ENCODE measurements at regions not wholly inside any gene's neighbourhood (a gene's known extent, or its start where the extent isn't known, plus 50 kb on each side); places are given as distances from the start of the nearest gene placed in this dataset.

- no peak for DNase-seq (ENCODE audit: low read depth in 2 of 2)
These were observed 111.8 kb upstream of the APC start for GRCh38 chr5:112625689-112626438.

DNA sequence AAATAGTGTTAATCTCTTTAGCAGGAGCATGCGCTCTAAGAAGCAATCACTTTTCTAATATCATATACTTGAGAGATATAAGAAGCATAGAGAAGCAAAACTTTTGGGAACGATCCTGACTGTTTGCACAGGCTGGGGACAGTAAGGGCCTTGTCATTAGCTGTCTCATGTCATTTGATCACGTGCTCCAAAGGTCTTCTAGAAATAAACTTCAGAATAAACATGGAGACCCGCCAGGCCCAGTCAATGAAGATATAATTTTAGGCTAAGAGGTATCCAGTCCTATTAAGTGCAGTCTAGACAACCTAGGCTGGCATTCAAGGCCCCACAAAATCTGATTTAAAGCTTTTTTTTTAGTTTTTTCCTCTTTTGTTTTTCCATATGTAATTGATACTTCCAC lies 111.0 kb upstream of the APC start:
- no peak for DNase-seq (ENCODE audit: low read depth in 2 of 2)

GRCh38 chr5:112628214-112628980 lies 109.3 kb upstream of the APC start:
- no peak for DNase-seq (ENCODE audit: low read depth in 2 of 2)

- no peak for DNase-seq (ENCODE audit: low read depth in 2 of 2)
These were observed 107.3 kb upstream of the APC start for GRCh38 chr5:112630246-112631009.

DNA sequence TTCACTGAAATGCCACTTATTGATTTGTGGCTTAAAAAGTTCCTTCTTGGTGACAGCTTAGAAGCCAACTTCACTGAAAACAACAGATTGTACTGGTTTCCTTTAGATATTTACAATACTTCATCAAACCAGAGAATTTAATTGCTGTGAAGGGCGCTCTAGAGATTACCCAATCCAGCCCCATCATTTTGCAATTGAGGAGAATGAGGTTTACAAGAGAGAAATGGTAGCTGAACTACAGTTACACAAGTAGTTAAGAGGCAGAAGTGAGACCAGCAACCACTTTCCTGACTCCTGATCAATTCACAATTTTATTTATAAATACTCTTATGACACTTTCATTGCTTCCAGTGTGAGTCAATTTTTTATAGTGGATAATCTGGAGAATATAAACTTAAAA lies 103.5 kb upstream of the APC start:
- DNase-seq (ENCODE audit: low read depth in 2 of 2) = no peak

DNA sequence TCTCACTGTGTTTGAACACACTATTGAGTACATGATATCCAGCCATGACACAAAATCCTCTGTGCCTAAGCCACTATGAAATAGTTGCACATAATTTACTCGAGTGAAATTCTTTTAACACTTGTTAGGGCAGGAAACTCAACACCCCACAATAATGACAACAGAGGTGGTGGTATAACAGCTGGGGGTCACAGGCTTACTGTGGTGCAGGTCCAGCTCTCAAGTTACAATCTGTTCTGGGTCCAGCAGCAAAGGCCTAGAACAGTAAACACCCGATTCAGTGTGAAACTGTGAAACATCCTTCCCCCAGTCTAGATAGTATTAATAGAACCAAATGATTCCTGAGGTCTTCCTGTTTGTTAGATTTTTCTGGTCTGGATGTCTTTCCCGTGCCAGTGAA lies 102.9 kb upstream of the APC start:
- DNase-seq (ENCODE audit: low read depth in 2 of 2) = no peak

DNA sequence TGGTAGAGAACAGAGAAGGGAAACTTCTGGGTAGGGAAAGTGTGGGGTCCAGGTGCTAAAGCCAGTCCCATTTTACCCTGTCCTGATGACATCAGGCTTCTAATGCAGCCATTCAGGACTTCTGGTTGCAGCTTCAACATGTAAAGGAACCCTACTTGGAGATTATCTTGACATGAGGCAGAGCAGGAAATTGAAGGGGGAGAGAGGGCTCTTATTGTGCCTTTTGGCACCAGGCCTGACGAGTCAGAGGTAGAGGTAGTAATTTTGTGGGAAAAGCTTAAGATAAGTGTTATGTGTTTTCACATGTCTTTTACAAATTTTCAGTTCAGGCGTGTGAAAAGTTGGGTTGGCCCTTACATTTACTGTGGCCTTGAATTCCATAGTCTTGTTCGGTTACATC lies 102.4 kb upstream of the APC start:
- DNase-seq (ENCODE audit: low read depth in 2 of 2) = no peak

GRCh38 chr5:112635771-112636731 lies 101.6 kb upstream of the APC start:
- DNase-seq (ENCODE audit: low read depth in 2 of 2) = no peak

DNA sequence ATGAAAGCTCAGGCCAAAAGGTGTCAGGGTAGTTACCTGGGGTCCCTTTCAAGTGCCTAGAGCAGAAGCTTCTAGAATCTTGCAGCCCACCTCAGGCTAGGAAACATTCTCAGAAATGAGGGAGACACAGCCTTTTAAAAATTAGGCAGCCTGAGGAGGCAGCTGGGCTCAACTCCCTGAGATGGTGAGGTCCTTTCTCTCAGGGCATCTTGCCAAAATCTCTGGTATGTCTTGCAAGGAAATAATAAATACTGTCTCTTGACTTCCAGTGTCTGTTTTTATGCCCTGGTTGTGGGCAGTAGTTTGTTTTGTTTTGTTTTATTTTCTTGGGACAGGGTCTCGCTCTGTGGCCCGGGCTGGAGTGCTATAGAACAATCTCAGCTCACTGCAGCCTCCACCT lies 100.9 kb upstream of the APC start:
- no peak for DNase-seq (ENCODE audit: low read depth in 2 of 2)

- DNase-seq (ENCODE audit: low read depth in 2 of 2) = no peak
These were observed 100.3 kb upstream of the APC start for GRCh38 chr5:112637343-112637742.

- DNase-seq (ENCODE audit: low read depth in 2 of 2) = no peak
These were observed 97.1 kb upstream of the APC start for GRCh38 chr5:112640546-112640945.

DNA sequence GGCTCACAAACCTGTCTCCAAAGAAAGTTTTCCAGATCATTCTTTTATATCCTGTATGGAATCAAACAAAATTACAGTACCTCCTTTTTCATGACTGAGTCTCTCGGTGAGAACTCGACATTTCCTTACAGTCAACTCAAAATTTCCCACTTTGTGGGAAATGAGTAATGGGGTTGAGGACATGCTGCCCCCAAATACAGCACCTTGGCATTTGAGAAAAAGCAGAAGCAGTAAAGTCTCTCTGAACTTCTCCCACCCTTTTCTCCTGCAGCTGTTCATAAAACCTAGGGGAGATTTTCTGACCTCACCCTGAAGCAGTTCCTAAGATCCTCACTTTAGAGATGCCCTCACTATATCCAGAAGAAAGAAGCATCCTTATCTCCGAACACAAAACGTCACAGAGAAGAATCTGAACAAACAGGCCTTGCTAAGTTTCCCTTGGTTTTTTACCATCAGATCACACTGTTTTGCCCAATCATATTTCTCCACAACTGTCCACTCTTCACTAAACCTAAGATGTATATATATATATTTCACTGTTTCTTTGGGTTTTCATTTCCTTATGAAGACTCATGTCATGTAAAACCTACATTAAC lies 96.1 kb upstream of the APC start:
- DNase-seq (ENCODE audit: low read depth in 2 of 2) = no peak

- no peak for DNase-seq (ENCODE audit: low read depth in 2 of 2)
These were observed 94.8 kb upstream of the APC start for GRCh38 chr5:112642885-112643284.

DNA sequence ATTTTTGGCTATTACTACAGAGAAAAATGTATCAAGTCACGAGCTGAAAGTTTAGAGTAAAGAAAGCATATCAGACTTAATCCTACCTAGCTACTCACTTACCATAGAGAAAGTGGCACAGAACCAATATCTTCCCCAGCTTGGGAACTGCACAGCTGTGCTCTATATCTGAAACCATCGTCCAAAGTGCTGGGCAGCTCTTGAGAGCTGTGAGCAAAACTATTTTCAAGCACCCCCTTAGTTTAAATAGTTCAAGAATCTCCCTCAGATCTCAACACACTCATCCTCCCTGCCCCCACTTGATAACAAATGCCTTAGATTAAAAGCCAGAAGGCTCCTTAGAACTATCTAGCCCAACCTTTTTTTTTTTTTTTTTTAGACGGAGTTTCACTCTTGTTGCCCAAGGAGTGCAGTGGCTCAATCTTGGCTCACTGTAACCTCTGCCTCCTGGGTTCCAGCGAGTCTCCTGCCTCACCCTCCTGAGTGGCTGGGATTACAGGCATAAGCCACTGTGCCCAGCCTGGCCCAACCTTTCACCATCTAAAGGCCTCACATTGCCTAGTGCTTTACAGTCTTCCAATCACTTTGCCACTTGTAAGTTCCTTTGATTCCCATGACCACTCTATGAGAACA lies 94.2 kb upstream of the APC start:
- no peak for DNase-seq (ENCODE audit: low read depth in 2 of 2)

DNA sequence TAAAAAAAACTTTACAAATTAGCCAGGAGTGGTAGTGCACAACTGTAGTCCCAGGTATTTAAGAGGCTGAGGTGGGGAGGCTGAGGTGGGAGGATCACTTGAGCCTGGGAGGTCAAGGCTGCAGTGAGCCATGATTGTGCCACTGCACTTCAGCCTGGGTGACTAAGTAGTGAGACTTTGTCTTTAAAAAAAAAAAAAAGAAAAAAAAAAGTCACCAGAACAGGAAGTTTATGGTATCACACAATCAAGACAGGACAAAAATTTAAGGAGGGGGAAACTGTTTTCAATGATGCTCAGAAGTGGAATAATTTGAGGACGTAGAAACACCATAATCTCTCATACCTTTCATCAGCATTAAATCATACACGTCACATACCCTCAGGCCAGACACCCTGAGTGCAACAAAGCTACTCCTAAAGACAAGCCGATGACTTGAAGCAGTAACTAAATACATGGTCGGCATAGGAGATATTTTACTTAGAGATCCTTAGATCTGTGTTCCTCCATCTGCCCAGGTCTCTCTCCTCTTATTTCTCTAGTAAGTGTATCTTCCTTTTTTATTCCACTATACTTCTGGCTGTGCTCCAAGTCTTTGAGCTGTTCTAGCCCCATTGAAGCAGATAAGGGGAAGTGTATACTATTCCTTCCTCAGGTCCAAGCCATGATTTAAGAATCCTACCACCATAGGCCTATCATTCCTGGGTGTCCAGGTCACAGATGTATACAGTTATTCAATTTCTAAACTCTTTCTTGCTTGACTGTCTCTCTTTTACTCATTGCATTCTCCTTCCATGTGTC lies 91.3 kb upstream of the APC start:
- DNase-seq (ENCODE audit: low read depth in 2 of 2) = no peak

- DNase-seq (ENCODE audit: low read depth in 2 of 2) = no peak
These were observed 90.3 kb upstream of the APC start for GRCh38 chr5:112647428-112647827.

DNA sequence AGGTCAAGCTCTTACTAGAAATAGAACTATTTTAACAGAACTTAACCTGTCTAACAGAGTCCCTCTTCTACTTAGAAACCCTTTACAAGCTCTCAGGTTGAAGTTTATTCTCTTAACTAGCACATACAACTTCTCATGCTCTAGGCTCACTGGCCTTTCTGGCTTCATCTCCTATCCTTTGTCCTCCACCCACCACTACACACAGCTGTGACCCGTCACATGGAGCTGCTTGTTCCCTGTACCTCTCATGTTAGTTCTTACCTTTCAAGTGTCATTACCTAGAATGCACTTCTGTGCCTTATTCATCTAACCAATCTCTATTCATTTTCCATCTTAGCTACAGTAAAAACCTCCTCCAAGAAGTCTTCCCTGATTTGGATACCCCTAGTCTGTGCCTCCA lies 89.4 kb upstream of the APC start:
- DNase-seq (ENCODE audit: low read depth in 2 of 2) = no peak

- DNase-seq (ENCODE audit: low read depth in 2 of 2) = no peak
These were observed 87.8 kb upstream of the APC start for GRCh38 chr5:112649882-112650281.

- DNase-seq (ENCODE audit: low read depth in 2 of 2) = no peak
These were observed 84.0 kb upstream of the APC start for GRCh38 chr5:112653638-112654205.

Measured in fibroblast of skin of left quadriceps (primary cell).